SK-N-SH (cell line): ENCODE measurements at regions not wholly inside any gene's neighbourhood (a gene's known extent, or its start where the extent isn't known, plus 50 kb on each side); places are given as distances from the start of the nearest gene placed in this dataset.

ENCODE experiments used
- CTCF ChIA-PET: fragments of 300-600, 350-600 bp; formaldehyde crosslinking; extraction: SDS; loops from one replicate; lab custom pipeline; 2021; lab: Yijun Ruan, JAX
- POLR2A ChIA-PET: fragments of 350-600 bp; sonication (Branson Sonifier 250); formaldehyde crosslinking; extraction: SDS; loops from one replicate; lab custom pipeline; 2020; ENCODE audit warnings: antibody characterized with exemption, inconsistent platforms; lab: Yijun Ruan, JAX
- DNase-seq: peaks from one replicate; pipeline ENCODE4 v3.0.0; 2012
- H2AFZ ChIP-seq: fragments of 200-600 bp; sonication (generic); 2 replicates; pipeline ENCODE4 v1.8.1; 2016; ENCODE audit warnings: antibody characterized with exemption, mild to moderate bottlenecking, low read depth
- H3F3A ChIP-seq: fragments of 200-600 bp; sonication (generic); replicated peaks from 2 replicates; pipeline ENCODE3; 2016; ENCODE audit warnings: antibody characterized with exemption, mild to moderate bottlenecking; ENCODE audit not compliant: insufficient read depth
- H3K27ac ChIP-seq, 2 experiments: fragments of 200-500 bp in 1 of 2; fragments of 200-600 bp in 1 of 2; sonication (Bioruptor generic) in 1 of 2; sonication (generic), shearing (Covaris generic) in 1 of 2; 2 replicates each; pipeline versions ENCODE4 v1.5.1 to v1.6.1; 2014 to 2016; ENCODE audit warnings: low read depth in 2 of 2, inconsistent platforms in 1 of 2, low read length in 1 of 2, mild to moderate bottlenecking in 1 of 2, mixed read lengths in 1 of 2
- H3K27me3 ChIP-seq: fragments of 200-600 bp; sonication (generic), shearing (Covaris generic); 2 replicates; pipeline ENCODE4 v1.6.1; 2016; ENCODE audit warnings: mixed run types; ENCODE audit not compliant: insufficient read depth
- H3K36me3 ChIP-seq, 2 experiments: fragments of 200-500 bp in 1 of 2; fragments of 200-600 bp in 1 of 2; sonication (Bioruptor generic) in 1 of 2; sonication (generic) in 1 of 2; replicated peaks in 1 of 2; 2 replicates each; pipeline versions ENCODE3 to v1.5.1; 2014 to 2016; ENCODE audit warnings: low read length in 1 of 2, mild to moderate bottlenecking in 1 of 2; ENCODE audit not compliant: insufficient read depth in 2 of 2, control insufficient read depth in 1 of 2
- H3K4me1 ChIP-seq, 2 experiments: fragments of 200-500 bp in 1 of 2; fragments of 200-600 bp in 1 of 2; sonication (Bioruptor generic) in 1 of 2; sonication (generic), shearing (Covaris generic) in 1 of 2; 2 replicates each; pipeline versions ENCODE4 v1.5.1 to v1.6.1; 2014 to 2016; ENCODE audit warnings: low read depth in 1 of 2, low read length in 1 of 2, mixed run types in 1 of 2; ENCODE audit not compliant: insufficient read depth in 2 of 2, control insufficient read depth in 1 of 2
- H3K4me2 ChIP-seq: fragments of 200-600 bp; sonication (generic), shearing (Covaris generic); 2 replicates; pipeline ENCODE4 v1.6.1; 2017; ENCODE audit warnings: mixed run types
- H3K4me3 ChIP-seq, 2 experiments: fragments of 200-500 bp in 1 of 2; fragments of 200-600 bp in 1 of 2; sonication (Bioruptor generic) in 1 of 2; sonication (generic), shearing (Covaris generic) in 1 of 2; 2 replicates each; pipeline versions ENCODE4 v1.5.1 to v1.8.1; 2014 to 2016; ENCODE audit warnings: low read depth in 2 of 2, inconsistent platforms in 1 of 2, low read length in 1 of 2, mild to moderate bottlenecking in 1 of 2, mixed read lengths in 1 of 2, moderate library complexity in 1 of 2
- H3K79me2 ChIP-seq: fragments of 200-600 bp; sonication (generic); 2 replicates; pipeline ENCODE4 v1.8.1; 2017; ENCODE audit warnings: mild to moderate bottlenecking; ENCODE audit not compliant: insufficient read depth
- H3K9ac ChIP-seq: fragments of 200-600 bp; sonication (generic); 2 replicates; pipeline ENCODE4 v1.6.1; 2017; ENCODE audit warnings: mixed run types
- H3K9me2 ChIP-seq: fragments of 200-600 bp; sonication (generic); 2 replicates; pipeline ENCODE4 v1.6.1; 2017; ENCODE audit warnings: mixed run types
- H3K9me3 ChIP-seq: fragments of 200-600 bp; sonication (generic); 2 replicates; pipeline ENCODE4 v1.6.1; 2017; ENCODE audit warnings: mixed run types, mild to moderate bottlenecking, moderate library complexity
- H4K20me1 ChIP-seq: fragments of 200-600 bp; sonication (generic); 2 replicates; pipeline ENCODE4 v1.6.1; 2017; ENCODE audit warnings: mild to moderate bottlenecking, mixed run types; ENCODE audit not compliant: insufficient read depth
- CHD2 ChIP-seq: fragments of 150-350 bp; IDR thresholded peaks from 2 replicates; pipeline ENCODE4 v1.6.1; 2018; ENCODE audit warnings: low read length; ENCODE audit not compliant: partially characterized antibody
- ELF1 ChIP-seq: IDR thresholded peaks from 2 replicates; pipeline ENCODE4 v1.4.0; 2012
- EP300 ChIP-seq, 2 experiments: IDR thresholded peaks; 2 replicates each; pipeline versions ENCODE4 v1.4.0 to v1.6.1; 2012; ENCODE audit warnings: borderline replicate concordance in 1 of 2, low read depth in 1 of 2, low read length in 1 of 2
- EZH2phosphoT487 ChIP-seq: fragments of 200-600 bp; sonication (generic); IDR thresholded peaks from 2 replicates; pipeline ENCODE4 v1.6.1; 2017; ENCODE audit warnings: low read depth, mixed run types, mild to moderate bottlenecking, antibody characterized with exemption, moderate library complexity, borderline replicate concordance
- FOSL2 ChIP-seq: IDR thresholded peaks from 2 replicates; pipeline ENCODE4 v1.4.0; 2012; ENCODE audit warnings: low read depth, mild to moderate bottlenecking, moderate library complexity, borderline replicate concordance
- FOXM1 ChIP-seq: IDR thresholded peaks from 2 replicates; pipeline ENCODE4 v1.4.0; 2012; ENCODE audit warnings: low read depth, mild to moderate bottlenecking
- GABPA ChIP-seq: IDR thresholded peaks from 2 replicates; pipeline ENCODE4 v1.4.0; 2012; ENCODE audit warnings: low read depth, mild to moderate bottlenecking
- JUND ChIP-seq: IDR thresholded peaks from 2 replicates; pipeline ENCODE4 v1.4.0; 2012
- NRF1 ChIP-seq: IDR thresholded peaks from 2 replicates; pipeline ENCODE4 v1.6.1; 2012; ENCODE audit warnings: low read depth, mild to moderate bottlenecking, low read length
- POLR2AphosphoS5 ChIP-seq: IDR thresholded peaks from 2 replicates; pipeline ENCODE4 v1.6.1; 2012; ENCODE audit warnings: low read depth, low read length
- RAD21 ChIP-seq: IDR thresholded peaks from 2 replicates; pipeline ENCODE4 v1.6.1; 2012; ENCODE audit warnings: mild to moderate bottlenecking, low read length
- RXRA ChIP-seq: IDR thresholded peaks from 2 replicates; pipeline ENCODE4 v1.4.0; 2012; ENCODE audit warnings: low read depth, mild to moderate bottlenecking, borderline replicate concordance
- SMC3 ChIP-seq: IDR thresholded peaks from 2 replicates; pipeline ENCODE4 v1.6.1; 2012; ENCODE audit warnings: low read depth, low read length, improper control_type of control experiment
- TCF12 ChIP-seq: IDR thresholded peaks from 2 replicates; pipeline ENCODE4 v1.4.0; 2012
- WGBS: methylation state at CpG from one replicate; pipeline ENCODE4 v1.1.6; 2017; ENCODE audit warnings: low lambda C conversion rate; 5-methylcytosine and 5-hydroxymethylcytosine counted together
- TF ChIP-seq, protein P1 (sequence below): IDR thresholded peaks from 2 replicates; pipeline ENCODE4 v1.4.0; 2012; ENCODE audit warnings: low read depth
- TF ChIP-seq, protein P2 (sequence below): fragments of 150-350 bp; IDR thresholded peaks from 2 replicates; pipeline ENCODE4 v1.6.1; 2017; ENCODE audit warnings: antibody characterized with exemption, low read length, low read depth, borderline replicate concordance
- TF ChIP-seq, protein P3 (sequence below): IDR thresholded peaks from 2 replicates; pipeline ENCODE4 v1.6.1; 2012; ENCODE audit warnings: mild to moderate bottlenecking, low read depth, low read length, moderate library complexity

DNA sequence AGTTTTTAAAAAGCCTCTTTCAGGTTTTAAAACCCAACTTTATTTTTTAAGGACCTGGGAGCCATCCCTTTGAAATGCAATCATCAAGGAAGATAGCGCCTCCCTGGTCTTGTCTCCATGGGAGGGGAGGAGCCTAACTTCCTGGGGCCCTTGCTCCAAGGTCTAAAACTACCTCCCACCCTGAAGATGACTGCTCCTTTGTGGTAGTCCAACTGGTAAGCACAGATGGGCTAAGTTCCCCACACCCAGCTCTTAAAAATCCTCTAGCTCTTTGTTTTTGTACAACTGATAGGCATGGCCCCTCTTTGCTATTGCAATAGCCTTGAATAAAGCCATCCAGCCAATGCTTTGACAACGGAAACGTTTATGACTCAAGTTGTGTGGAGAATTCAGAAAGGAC, 716.8 kb downstream of the CBLN2 start:
- no peak overlapping the region for H3K9ac ChIP-seq
- no peak overlapping the region for H2AFZ ChIP-seq
- no peaks in the 10 kb centered on the region for H3K9me2 ChIP-seq
- H3K4me2 ChIP-seq = no peak overlapping the region
- POLR2A ChIA-PET = no interaction called here
- no peaks in the 10 kb centered on the region for H3K4me1 ChIP-seq
- no peak overlapping the region for H3K27ac ChIP-seq
- TF ChIP-seq NRF1 (no peak), SMC3 (no peak), POLR2AphosphoS5 (no peak), JUND (no peak), CHD2 (no peak), EZH2phosphoT487 (no peak), TCF12 (no peak), FOSL2 (no peak), ELF1 (no peak), FOXM1 (no peak), EP300 (IDR thresholded peaks at IDR 0.05; ENCODE audit: borderline replicate concordance in 1 of 2, low read depth in 1 of 2, low read length in 1 of 2) (no peak), RXRA (no peak)
- H3K4me3 ChIP-seq = no peak overlapping the region
- no peaks in the 10 kb centered on the region for H4K20me1 ChIP-seq
- no peak for DNase-seq
- no peaks in the 10 kb centered on the region for H3K27me3 ChIP-seq
- no peaks in the 10 kb centered on the region for H3K9me3 ChIP-seq
- H3K79me2 ChIP-seq = no peaks in the 10 kb centered on the region
- CTCF ChIA-PET = no interaction called here
- no peaks in the 10 kb centered on the region for H3K36me3 ChIP-seq
- 59% methylated on average over 3 of the region's 3 CpGs for WGBS
- H3F3A ChIP-seq = no peaks in the 10 kb centered on the region

DNA sequence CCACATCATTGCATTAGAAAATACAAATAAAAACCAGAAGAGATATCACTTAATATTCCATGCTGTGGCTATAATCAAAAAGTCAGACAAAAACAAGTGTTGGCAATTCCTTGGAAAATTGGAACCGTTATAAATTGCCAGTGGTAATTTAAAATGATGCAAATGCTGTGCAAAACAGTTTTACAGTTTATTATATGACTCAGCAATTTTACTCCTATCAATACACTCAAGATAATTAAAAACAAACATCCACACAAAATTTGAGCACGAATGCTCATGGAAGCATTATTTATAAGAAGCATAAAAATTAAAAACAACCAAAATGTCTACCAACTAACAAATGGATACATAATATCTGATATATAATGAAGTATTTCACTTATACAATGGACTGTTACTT, 728.8 kb downstream of the CBLN2 start:
- Histone ChIP-seq H3K4me1 (peaks cover 0 to 2% of the 10 kb centered on the region in 2 experiments; a peak in 1 of 4 replicates), H4K20me1 (no peaks in the 10 kb centered on the region), H3K79me2 (no peaks in the 10 kb centered on the region), H2AFZ (no peak overlapping the region), H3K27me3 (no peaks in the 10 kb centered on the region), H3F3A (no peaks in the 10 kb centered on the region), H3K4me3 (no peak overlapping the region), H3K9me2 (no peaks in the 10 kb centered on the region), H3K36me3 (no peaks in the 10 kb centered on the region), H3K9me3 (no peaks in the 10 kb centered on the region), H3K4me2 (no peak overlapping the region), H3K27ac (no peak overlapping the region), H3K9ac (no peak overlapping the region)
- 23% methylated on average over 2 of the region's 2 CpGs for WGBS
- CTCF ChIA-PET = no interaction called here
- POLR2A ChIA-PET = no interaction called here
- DNase-seq = no peak
- TF ChIP-seq RAD21 (no peak), POLR2AphosphoS5 (no peak), FOXM1 (no peak), GABPA (no peak), FOSL2 (no peak)
- TF ChIP-seq, protein P1, sequence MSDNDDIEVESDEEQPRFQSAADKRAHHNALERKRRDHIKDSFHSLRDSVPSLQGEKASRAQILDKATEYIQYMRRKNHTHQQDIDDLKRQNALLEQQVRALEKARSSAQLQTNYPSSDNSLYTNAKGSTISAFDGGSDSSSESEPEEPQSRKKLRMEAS = no peak

DNA sequence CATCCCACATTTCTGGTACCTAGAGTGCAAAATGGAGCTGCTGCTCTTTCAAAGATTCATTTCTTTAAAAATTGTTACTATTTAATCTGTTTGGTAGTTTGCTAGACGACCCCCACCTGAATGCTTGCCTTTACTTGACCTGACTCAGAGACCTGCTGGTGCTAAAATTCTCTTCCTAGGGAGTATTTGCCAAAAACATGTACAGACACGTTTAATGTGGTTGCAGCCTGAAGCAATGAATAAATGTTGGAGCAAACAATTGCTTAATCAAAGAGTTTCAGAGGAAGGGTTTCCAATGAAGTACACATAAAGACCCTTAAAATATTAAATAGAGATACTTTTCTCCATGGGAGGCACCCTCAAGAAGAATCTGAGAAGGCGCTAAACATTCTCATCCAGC, 734.4 kb downstream of the CBLN2 start:
- Histone ChIP-seq H4K20me1 (no peaks in the 10 kb centered on the region), H3K9ac (no peak overlapping the region), H3K4me2 (no peak overlapping the region), H3F3A (no peaks in the 10 kb centered on the region), H3K79me2 (no peaks in the 10 kb centered on the region), H3K36me3 (no peaks in the 10 kb centered on the region), H3K9me3 (no peaks in the 10 kb centered on the region), H2AFZ (no peak overlapping the region), H3K4me1 (peaks cover 0 to 2% of the 10 kb centered on the region in 2 experiments; a peak in 1 of 4 replicates), H3K4me3 (no peak overlapping the region), H3K9me2 (no peaks in the 10 kb centered on the region), H3K27me3 (no peaks in the 10 kb centered on the region), H3K27ac (no peak overlapping the region)
- POLR2A ChIA-PET = no interaction called here
- 30% methylated on average over 3 of the region's 3 CpGs for WGBS
- CTCF ChIA-PET = no interaction called here
- DNase-seq = no peak
- TF ChIP-seq EZH2phosphoT487 = no peak
- TF ChIP-seq, protein P2, sequence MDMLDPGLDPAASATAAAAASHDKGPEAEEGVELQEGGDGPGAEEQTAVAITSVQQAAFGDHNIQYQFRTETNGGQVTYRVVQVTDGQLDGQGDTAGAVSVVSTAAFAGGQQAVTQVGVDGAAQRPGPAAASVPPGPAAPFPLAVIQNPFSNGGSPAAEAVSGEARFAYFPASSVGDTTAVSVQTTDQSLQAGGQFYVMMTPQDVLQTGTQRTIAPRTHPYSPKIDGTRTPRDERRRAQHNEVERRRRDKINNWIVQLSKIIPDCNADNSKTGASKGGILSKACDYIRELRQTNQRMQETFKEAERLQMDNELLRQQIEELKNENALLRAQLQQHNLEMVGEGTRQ = no peak
- no peak for TF ChIP-seq NRF1
- TF ChIP-seq POLR2AphosphoS5 = no peak
- TF ChIP-seq, protein P3, sequence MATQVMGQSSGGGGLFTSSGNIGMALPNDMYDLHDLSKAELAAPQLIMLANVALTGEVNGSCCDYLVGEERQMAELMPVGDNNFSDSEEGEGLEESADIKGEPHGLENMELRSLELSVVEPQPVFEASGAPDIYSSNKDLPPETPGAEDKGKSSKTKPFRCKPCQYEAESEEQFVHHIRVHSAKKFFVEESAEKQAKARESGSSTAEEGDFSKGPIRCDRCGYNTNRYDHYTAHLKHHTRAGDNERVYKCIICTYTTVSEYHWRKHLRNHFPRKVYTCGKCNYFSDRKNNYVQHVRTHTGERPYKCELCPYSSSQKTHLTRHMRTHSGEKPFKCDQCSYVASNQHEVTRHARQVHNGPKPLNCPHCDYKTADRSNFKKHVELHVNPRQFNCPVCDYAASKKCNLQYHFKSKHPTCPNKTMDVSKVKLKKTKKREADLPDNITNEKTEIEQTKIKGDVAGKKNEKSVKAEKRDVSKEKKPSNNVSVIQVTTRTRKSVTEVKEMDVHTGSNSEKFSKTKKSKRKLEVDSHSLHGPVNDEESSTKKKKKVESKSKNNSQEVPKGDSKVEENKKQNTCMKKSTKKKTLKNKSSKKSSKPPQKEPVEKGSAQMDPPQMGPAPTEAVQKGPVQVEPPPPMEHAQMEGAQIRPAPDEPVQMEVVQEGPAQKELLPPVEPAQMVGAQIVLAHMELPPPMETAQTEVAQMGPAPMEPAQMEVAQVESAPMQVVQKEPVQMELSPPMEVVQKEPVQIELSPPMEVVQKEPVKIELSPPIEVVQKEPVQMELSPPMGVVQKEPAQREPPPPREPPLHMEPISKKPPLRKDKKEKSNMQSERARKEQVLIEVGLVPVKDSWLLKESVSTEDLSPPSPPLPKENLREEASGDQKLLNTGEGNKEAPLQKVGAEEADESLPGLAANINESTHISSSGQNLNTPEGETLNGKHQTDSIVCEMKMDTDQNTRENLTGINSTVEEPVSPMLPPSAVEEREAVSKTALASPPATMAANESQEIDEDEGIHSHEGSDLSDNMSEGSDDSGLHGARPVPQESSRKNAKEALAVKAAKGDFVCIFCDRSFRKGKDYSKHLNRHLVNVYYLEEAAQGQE = no peak
- TF ChIP-seq JUND = no peak
- TF ChIP-seq EP300 (IDR thresholded peaks at IDR 0.05; ENCODE audit: borderline replicate concordance in 1 of 2, low read depth in 1 of 2, low read length in 1 of 2) = no peak
- TF ChIP-seq, all 33 proteins: peak for 0
